ENCODE measurements at regions not wholly inside any gene's neighbourhood (a gene's known extent, or its start where the extent isn't known, plus 50 kb on each side); places are given as distances from the start of the nearest gene placed in this dataset.

DNA sequence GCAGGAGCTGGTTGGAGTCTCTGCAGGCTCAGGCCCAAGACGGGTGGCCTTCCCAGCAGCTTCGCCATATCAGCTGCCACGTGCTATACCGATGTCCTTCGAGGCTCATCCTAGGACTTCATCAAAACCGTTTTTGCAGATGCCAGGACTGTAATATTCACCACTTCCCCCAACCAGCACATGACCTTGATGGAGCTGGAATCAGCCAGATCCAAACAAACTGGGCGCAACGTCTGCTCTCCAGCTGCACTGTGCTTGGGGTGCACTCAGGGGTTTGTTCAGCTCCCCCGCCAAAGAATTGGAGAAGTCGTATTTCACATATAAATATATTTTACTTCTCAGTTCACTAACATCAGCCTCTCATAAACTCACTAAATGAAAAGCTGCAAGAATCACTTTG lies 149.5 kb upstream of the DIO3 start (continued):
- no peak for TF ChIP-seq ZFX (IDR thresholded peaks at IDR 0.05)

DNA sequence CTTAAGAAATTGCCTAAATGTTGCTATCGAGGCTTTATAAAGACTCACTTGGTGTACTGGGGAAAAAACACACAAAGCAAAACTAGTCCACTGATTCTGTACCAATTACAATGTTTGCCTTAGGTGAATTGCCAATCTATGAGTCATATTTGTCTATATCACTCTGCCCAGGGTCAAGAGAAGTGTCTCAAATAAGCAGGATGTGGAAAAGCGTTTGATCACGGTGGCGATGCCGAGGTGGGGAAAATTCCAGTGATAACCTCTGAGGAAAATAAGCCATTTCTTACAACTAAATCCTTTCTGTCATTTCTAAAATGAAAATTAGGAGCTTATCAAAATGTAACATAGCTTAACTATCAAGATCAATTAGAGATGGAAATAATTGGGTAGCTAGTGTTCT lies 148.6 kb upstream of the DIO3 start:
- Histone ChIP-seq H4K20me1 (ENCODE audit: insufficient read depth) (no peaks in the 10 kb centered on the region), H3K9me3 (ENCODE audit: control insufficient read depth in 1 of 2, insufficient read depth in 1 of 2, low read depth in 1 of 2, low read length in 2 of 2) (no peaks in the 10 kb centered on the region), H3K9ac (ENCODE audit: low read length) (no peak overlapping the region), H2AFZ (ENCODE audit: low read depth, low read length, poor library complexity, severe bottlenecking) (peak overlapping the region; percentile 66), H3K9me2 (ENCODE audit: insufficient read depth) (no peaks in the 10 kb centered on the region), H3K27ac (ENCODE audit: low read depth, low read length) (no peak overlapping the region), H3K4me3 (replicated peaks in 1 of 2; ENCODE audit: low read depth in 1 of 2, low read length in 2 of 2) (no peak overlapping the region), H3K79me2 (ENCODE audit: insufficient read depth, low read length) (no peaks in the 10 kb centered on the region), H3K4me2 (ENCODE audit: low read length) (peak overlapping the region; percentile 59), H3K4me1 (ENCODE audit: control insufficient read depth in 1 of 2, insufficient read depth in 2 of 2, low read length in 2 of 2) (peaks cover 13 to 15% of the 10 kb centered on the region in 2 experiments; a peak in 3 of 4 replicates), H3K27me3 (ENCODE audit: insufficient read depth, low read length) (no peaks in the 10 kb centered on the region), H3K36me3 (ENCODE audit: control insufficient read depth in 1 of 2, insufficient read depth in 2 of 2, low read length in 2 of 2) (no peaks in the 10 kb centered on the region)
- no TSS peak for BruUV-seq (replicated peaks)
- POLR2A ChIA-PET: interaction anchor here (0.6 kb wide), 1 partner anchor 16 kb away, joined by 3 read pairs; no protein-coding TSS in a partner anchor
- TF ChIP-seq TCF7L2 (IDR thresholded peaks at IDR 0.05; ENCODE audit: borderline replicate concordance, extremely low read depth, insufficient read depth, insufficient read length): peak; percentile 78
- TF ChIP-seq RAD21 (IDR thresholded peaks at IDR 0.05; ENCODE audit: low read depth): 0 out of 2 replicates have a peak, but pooled peaks have one; percentile 1
- TF ChIP-seq SP1 (IDR thresholded peaks at IDR 0.05; ENCODE audit: low read depth): peak; percentile 35; the same call in 1 of the 2 replicates
- TF ChIP-seq CBX3 (IDR thresholded peaks at IDR 0.05; ENCODE audit: low read depth): no peak
- 0 out of 2 replicates have a peak, but pooled peaks have one; percentile 43 for TF ChIP-seq FOSL1 (IDR thresholded peaks at IDR 0.05; ENCODE audit: low read depth)
- no peak for TF ChIP-seq CEBPB (IDR thresholded peaks at IDR 0.05; ENCODE audit: low read depth)
- peak; percentile 28 for TF ChIP-seq JUND (IDR thresholded peaks at IDR 0.05)
- TF ChIP-seq EZH2 (IDR thresholded peaks at IDR 0.05): no peak
- TF ChIP-seq ZBTB33 (IDR thresholded peaks at IDR 0.05; ENCODE audit: extremely low read depth, insufficient replicate concordance, low read length): no peak
- RAD21 ChIA-PET (ENCODE audit: low non-redundant PET in 1 of 2, low total read pairs in 2 of 2, uncharacterized antibody in 2 of 2, unreplicated experiment in 2 of 2): no interaction called here
- ATAC-seq (peak; percentile 72), DNase-seq (ENCODE audit: low read depth, low spot score) (peak; percentile 15)
- intact Hi-C loops (cut with micrococcal nuclease): no loop called here
- CTCF ChIA-PET: no interaction called here
